DOHH2 (cell line): ENCODE measurements at regions not wholly inside any gene's neighbourhood (a gene's known extent, or its start where the extent isn't known, plus 50 kb on each side); places are given as distances from the start of the nearest gene placed in this dataset.

ENCODE experiments used
- H3F3A ChIP-seq: fragments of 200-600 bp; sonication (generic), shearing (Covaris generic); 2 replicates; pipeline ENCODE4 v1.6.0; 2016; ENCODE audit warnings: antibody characterized with exemption, mild to moderate bottlenecking; ENCODE audit not compliant: control insufficient read depth, insufficient read depth
- H3K27ac ChIP-seq: fragments of 200-600 bp; sonication (generic); 2 replicates; pipeline ENCODE4 v1.5.1; 2014; ENCODE audit warnings: low read depth, mild to moderate bottlenecking, low read length, moderate library complexity
- H3K27me3 ChIP-seq: fragments of 200-600 bp; sonication (generic); 2 replicates; pipeline ENCODE4 v1.6.1; 2014; ENCODE audit warnings: mild to moderate bottlenecking, low read length, mixed read lengths; ENCODE audit not compliant: control insufficient read depth
- H3K36me3 ChIP-seq: fragments of 200-600 bp; sonication (generic); 2 replicates; pipeline ENCODE4 v1.6.1; 2014; ENCODE audit warnings: mild to moderate bottlenecking, low read length, moderate library complexity, mixed read lengths; ENCODE audit not compliant: control insufficient read depth
- H3K4me1 ChIP-seq: fragments of 200-600 bp; sonication (generic); 2 replicates; pipeline ENCODE4 v1.6.1; 2014; ENCODE audit warnings: mild to moderate bottlenecking, low read length, mixed read lengths; ENCODE audit not compliant: control insufficient read depth
- H3K4me2 ChIP-seq: fragments of 200-600 bp; sonication (generic); 2 replicates; pipeline ENCODE4 v1.6.0; 2014; ENCODE audit warnings: mild to moderate bottlenecking, low read length, moderate library complexity
- H3K4me3 ChIP-seq: fragments of 200-600 bp; sonication (generic); 2 replicates; pipeline ENCODE4 v1.5.1; 2014; ENCODE audit warnings: mild to moderate bottlenecking, low read length, mixed read lengths
- H3K79me2 ChIP-seq: fragments of 200-600 bp; sonication (generic); 2 replicates; pipeline ENCODE4 v1.6.1; 2014; ENCODE audit warnings: mild to moderate bottlenecking, low read length, mixed read lengths; ENCODE audit not compliant: control insufficient read depth
- H3K9me2 ChIP-seq: fragments of 200-600 bp; sonication (generic); replicated peaks from 2 replicates; pipeline ENCODE4 v1.6.1; 2014; ENCODE audit warnings: mild to moderate bottlenecking, low read length, mixed read lengths; ENCODE audit not compliant: control insufficient read depth
- H3K9me3 ChIP-seq: fragments of 200-600 bp; sonication (generic); 2 replicates; pipeline ENCODE4 v1.6.1; 2014; ENCODE audit warnings: antibody characterized with exemption, low read length, mixed read lengths; ENCODE audit not compliant: control insufficient read depth, insufficient read depth
- H4K20me1 ChIP-seq: fragments of 200-600 bp; sonication (generic); 2 replicates; pipeline ENCODE4 v1.6.0; 2014; ENCODE audit warnings: low read depth, mild to moderate bottlenecking, antibody characterized with exemption, low read length, moderate library complexity; ENCODE audit not compliant: control insufficient read depth, insufficient read depth
- EZH2phosphoT487 ChIP-seq: fragments of 200-600 bp; sonication (generic); IDR thresholded peaks from 2 replicates; pipeline ENCODE4 v1.6.1; 2017; ENCODE audit warnings: borderline replicate concordance, mild to moderate bottlenecking, antibody characterized with exemption, low read length, moderate library complexity, mixed read lengths
- TF ChIP-seq, protein P1 (sequence below): fragments of 200-600 bp; sonication (generic); IDR thresholded peaks from one replicate; pipeline ENCODE4 v1.5.1; 2014; ENCODE audit warnings: antibody characterized with exemption, mild to moderate bottlenecking, low read depth, low read length; ENCODE audit not compliant: poor library complexity, severe bottlenecking

GRCh38 chr3:59426821-59427565 is 377.2 kb upstream of the CFAP20DC start:
- no peak overlapping the region for H3K27ac ChIP-seq
- TF ChIP-seq, protein P1, sequence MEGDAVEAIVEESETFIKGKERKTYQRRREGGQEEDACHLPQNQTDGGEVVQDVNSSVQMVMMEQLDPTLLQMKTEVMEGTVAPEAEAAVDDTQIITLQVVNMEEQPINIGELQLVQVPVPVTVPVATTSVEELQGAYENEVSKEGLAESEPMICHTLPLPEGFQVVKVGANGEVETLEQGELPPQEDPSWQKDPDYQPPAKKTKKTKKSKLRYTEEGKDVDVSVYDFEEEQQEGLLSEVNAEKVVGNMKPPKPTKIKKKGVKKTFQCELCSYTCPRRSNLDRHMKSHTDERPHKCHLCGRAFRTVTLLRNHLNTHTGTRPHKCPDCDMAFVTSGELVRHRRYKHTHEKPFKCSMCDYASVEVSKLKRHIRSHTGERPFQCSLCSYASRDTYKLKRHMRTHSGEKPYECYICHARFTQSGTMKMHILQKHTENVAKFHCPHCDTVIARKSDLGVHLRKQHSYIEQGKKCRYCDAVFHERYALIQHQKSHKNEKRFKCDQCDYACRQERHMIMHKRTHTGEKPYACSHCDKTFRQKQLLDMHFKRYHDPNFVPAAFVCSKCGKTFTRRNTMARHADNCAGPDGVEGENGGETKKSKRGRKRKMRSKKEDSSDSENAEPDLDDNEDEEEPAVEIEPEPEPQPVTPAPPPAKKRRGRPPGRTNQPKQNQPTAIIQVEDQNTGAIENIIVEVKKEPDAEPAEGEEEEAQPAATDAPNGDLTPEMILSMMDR: no peak
- TF ChIP-seq EZH2phosphoT487: no peak
- no peaks in the 10 kb centered on the region for H3F3A ChIP-seq
- H3K9me3 ChIP-seq: no peaks in the 10 kb centered on the region
- H3K27me3 ChIP-seq: no peaks in the 10 kb centered on the region
- no peaks in the 10 kb centered on the region for H4K20me1 ChIP-seq
- H3K4me2 ChIP-seq: no peak overlapping the region
- no peaks in the 10 kb centered on the region for H3K4me1 ChIP-seq
- H3K36me3 ChIP-seq: no peaks in the 10 kb centered on the region
- no peak overlapping the region for H3K4me3 ChIP-seq
- no peaks in the 10 kb centered on the region for H3K79me2 ChIP-seq
- H3K9me2 ChIP-seq: no peaks in the 10 kb centered on the region

GRCh38 chr3:59425942-59426341 is 376.1 kb upstream of the CFAP20DC start:
- H3K27me3 ChIP-seq: no peaks in the 10 kb centered on the region
- H3K4me1 ChIP-seq: no peaks in the 10 kb centered on the region
- no peak overlapping the region for H3K4me2 ChIP-seq
- no peaks in the 10 kb centered on the region for H3K79me2 ChIP-seq
- no peak overlapping the region for H3K27ac ChIP-seq
- H3K4me3 ChIP-seq: no peak overlapping the region
- no peak for TF ChIP-seq EZH2phosphoT487
- TF ChIP-seq, protein P1: no peak
- no peaks in the 10 kb centered on the region for H4K20me1 ChIP-seq
- no peaks in the 10 kb centered on the region for H3K9me3 ChIP-seq
- H3F3A ChIP-seq: no peaks in the 10 kb centered on the region
- H3K9me2 ChIP-seq: no peaks in the 10 kb centered on the region
- H3K36me3 ChIP-seq: no peaks in the 10 kb centered on the region

GRCh38 chr3:59425371-59425770 is 375.5 kb upstream of the CFAP20DC start:
- H3K4me1 ChIP-seq: no peaks in the 10 kb centered on the region
- no peaks in the 10 kb centered on the region for H4K20me1 ChIP-seq
- H3K4me2 ChIP-seq: no peak overlapping the region
- H3K27ac ChIP-seq: no peak overlapping the region
- no peaks in the 10 kb centered on the region for H3F3A ChIP-seq
- H3K9me2 ChIP-seq: no peaks in the 10 kb centered on the region
- H3K36me3 ChIP-seq: no peaks in the 10 kb centered on the region
- H3K9me3 ChIP-seq: no peaks in the 10 kb centered on the region
- no peaks in the 10 kb centered on the region for H3K27me3 ChIP-seq
- no peak overlapping the region for H3K4me3 ChIP-seq
- TF ChIP-seq, protein P1: no peak
- TF ChIP-seq EZH2phosphoT487: no peak
- no peaks in the 10 kb centered on the region for H3K79me2 ChIP-seq
